ENCODE measurements at regions not wholly inside any gene's neighbourhood (a gene's known extent, or its start where the extent isn't known, plus 50 kb on each side); places are given as distances from the start of the nearest gene placed in this dataset.

- no peak for TF ChIP-seq CTCF (IDR thresholded peaks at IDR 0.05; ENCODE audit: extremely low read depth, insufficient read depth, missing control alignments)
- in situ Hi-C loops (cut with MboI; ENCODE audit: low pct_unique_long_range_greater_than_20kb, low sequenced_read_pairs, unreplicated experiment), result no loop called here
- no peak for DNase-seq (ENCODE audit: low spot score)
These were observed 983.4 kb downstream of the ROBO2 start for GRCh38 chr3:78023257-78023656.

- TF ChIP-seq CTCF (IDR thresholded peaks at IDR 0.05; ENCODE audit: extremely low read depth, insufficient read depth, missing control alignments), result no peak
- in situ Hi-C loops (cut with MboI; ENCODE audit: low pct_unique_long_range_greater_than_20kb, low sequenced_read_pairs, unreplicated experiment), result no loop called here
- no peak for DNase-seq (ENCODE audit: low spot score)
These were observed 986.0 kb downstream of the ROBO2 start for GRCh38 chr3:78025916-78026315.

- no peak for DNase-seq (ENCODE audit: low spot score)
- no peak for TF ChIP-seq CTCF (IDR thresholded peaks at IDR 0.05; ENCODE audit: extremely low read depth, insufficient read depth, missing control alignments)
- in situ Hi-C loops (cut with MboI; ENCODE audit: low pct_unique_long_range_greater_than_20kb, low sequenced_read_pairs, unreplicated experiment), result no loop called here
These were observed 986.5 kb downstream of the ROBO2 start for GRCh38 chr3:78026318-78026828.

- in situ Hi-C loops (cut with MboI; ENCODE audit: low pct_unique_long_range_greater_than_20kb, low sequenced_read_pairs, unreplicated experiment), result no loop called here
- DNase-seq (ENCODE audit: low spot score), result no peak
- TF ChIP-seq CTCF (IDR thresholded peaks at IDR 0.05; ENCODE audit: extremely low read depth, insufficient read depth, missing control alignments), result no peak
These were observed 989.9 kb downstream of the ROBO2 start for GRCh38 chr3:78029775-78030174.

GRCh38 chr3:78035131-78035641 is 995.3 kb downstream of the ROBO2 start:
- no peak for TF ChIP-seq CTCF (IDR thresholded peaks at IDR 0.05; ENCODE audit: extremely low read depth, insufficient read depth, missing control alignments)
- in situ Hi-C loops (cut with MboI; ENCODE audit: low pct_unique_long_range_greater_than_20kb, low sequenced_read_pairs, unreplicated experiment), result no loop called here
- DNase-seq (ENCODE audit: low spot score), result no peak

- in situ Hi-C loops (cut with MboI; ENCODE audit: low pct_unique_long_range_greater_than_20kb, low sequenced_read_pairs, unreplicated experiment), result no loop called here
- TF ChIP-seq CTCF (IDR thresholded peaks at IDR 0.05; ENCODE audit: extremely low read depth, insufficient read depth, missing control alignments), result no peak
- no peak for DNase-seq (ENCODE audit: low spot score)
These were observed 1001.6 kb downstream of the ROBO2 start for GRCh38 chr3:78041486-78041885.

- no peak for TF ChIP-seq CTCF (IDR thresholded peaks at IDR 0.05; ENCODE audit: extremely low read depth, insufficient read depth, missing control alignments)
- in situ Hi-C loops (cut with MboI; ENCODE audit: low pct_unique_long_range_greater_than_20kb, low sequenced_read_pairs, unreplicated experiment), result no loop called here
- no peak for DNase-seq (ENCODE audit: low spot score)
These were observed 1006.7 kb downstream of the ROBO2 start for GRCh38 chr3:78046566-78046965.
